ENCODE measurements at regions not wholly inside any gene's neighbourhood (a gene's known extent, or its start where the extent isn't known, plus 50 kb on each side); places are given as distances from the start of the nearest gene placed in this dataset.
"Not testable (repeated sequence)": the region's sequence is repeated elsewhere in the genome, so short reads cannot be mapped to it uniquely, and the experiment has no call there.

DNA sequence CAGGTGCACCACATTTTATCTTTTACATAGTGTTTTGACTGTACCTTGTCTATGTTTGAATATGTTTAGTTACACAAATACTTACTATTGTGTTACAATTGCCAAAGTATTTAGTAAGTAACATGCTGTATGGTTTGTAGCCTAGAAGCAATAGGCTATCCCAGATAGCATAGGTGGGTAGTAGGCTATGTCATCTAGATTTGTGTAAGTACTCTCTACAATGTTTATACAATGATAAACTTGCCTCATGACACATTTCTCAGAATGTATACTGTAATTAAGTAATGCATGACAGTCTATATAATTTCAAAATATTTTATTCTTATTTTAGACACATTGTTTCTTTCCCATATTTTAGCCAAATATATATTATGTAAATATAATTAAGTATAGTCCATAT, 836.8 kb upstream of the CDH9 start:
- DNase-seq (ENCODE audit: low read depth in 3 of 3, low spot score in 2 of 3) = no peak

- DNase-seq (ENCODE audit: low read depth in 3 of 3, low spot score in 2 of 3) = no peak
Observed at GRCh38 chr5:27868292-27868691, 829.9 kb upstream of the CDH9 start.

- DNase-seq (ENCODE audit: low read depth in 3 of 3, low spot score in 2 of 3) = no peak
Observed at GRCh38 chr5:27855491-27855890, 817.1 kb upstream of the CDH9 start.

GRCh38 chr5:27854243-27854852, 816.0 kb upstream of the CDH9 start:
- no peak for DNase-seq (ENCODE audit: low read depth in 3 of 3, low spot score in 2 of 3)

GRCh38 chr5:27845248-27845647, 806.9 kb upstream of the CDH9 start:
- no peak for DNase-seq (ENCODE audit: low read depth in 3 of 3, low spot score in 2 of 3)

DNA sequence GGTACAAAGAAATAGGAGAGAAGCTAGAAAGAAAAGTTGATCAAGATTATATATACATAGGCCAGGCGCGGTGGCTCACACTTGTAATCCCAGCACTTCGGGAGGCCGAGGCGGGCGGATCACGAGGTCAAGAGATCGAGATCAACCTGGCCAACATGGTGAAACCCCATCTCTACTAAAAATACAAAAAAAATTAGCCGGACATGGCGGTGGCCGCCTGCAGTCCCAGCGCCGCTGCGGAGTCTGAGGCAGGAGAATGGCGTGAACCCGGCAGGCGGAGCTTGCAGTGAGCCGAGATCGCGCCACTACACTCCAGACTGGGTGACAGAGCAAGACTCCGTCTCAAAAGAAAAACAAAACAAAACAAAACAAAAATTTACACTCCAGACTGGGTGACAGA, 798.3 kb upstream of the CDH9 start:
- DNase-seq (ENCODE audit: low read depth in 3 of 3, low spot score in 2 of 3) = not testable (repeated sequence)

GRCh38 chr5:27832886-27833285, 794.5 kb upstream of the CDH9 start:
- DNase-seq (ENCODE audit: low read depth in 3 of 3, low spot score in 2 of 3) = no peak

DNA sequence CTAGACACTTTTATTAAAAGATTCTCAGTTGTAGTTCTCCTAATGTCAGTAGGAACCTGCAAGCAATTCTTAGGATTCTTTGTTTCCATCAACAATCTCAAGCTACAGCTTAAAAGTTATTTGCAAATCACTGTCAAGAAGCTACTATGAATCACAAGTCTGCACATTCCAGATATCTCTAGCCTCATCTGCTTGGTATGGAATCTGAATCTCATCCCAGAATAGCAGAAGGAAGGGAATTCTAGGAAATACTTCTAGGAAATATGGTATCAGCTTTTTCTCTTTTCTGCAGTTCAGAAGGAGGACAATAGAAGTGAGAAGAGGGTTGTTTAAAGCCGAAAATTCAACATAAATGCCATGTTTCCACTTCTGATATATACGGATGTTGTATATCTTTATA, 792.2 kb upstream of the CDH9 start:
- no peak for DNase-seq (ENCODE audit: low read depth in 3 of 3, low spot score in 2 of 3)

- DNase-seq (ENCODE audit: low read depth in 3 of 3, low spot score in 2 of 3) = no peak
Observed at GRCh38 chr5:27821681-27822080, 783.3 kb upstream of the CDH9 start.

GRCh38 chr5:27818888-27819287, 780.5 kb upstream of the CDH9 start:
- DNase-seq (ENCODE audit: low read depth in 3 of 3, low spot score in 2 of 3) = no peak

- DNase-seq (ENCODE audit: low read depth in 3 of 3, low spot score in 2 of 3) = no peak
Observed at GRCh38 chr5:27814983-27815382, 776.6 kb upstream of the CDH9 start.

GRCh38 chr5:27814286-27814685, 775.9 kb upstream of the CDH9 start:
- no peak for DNase-seq (ENCODE audit: low read depth in 3 of 3, low spot score in 2 of 3)

DNA sequence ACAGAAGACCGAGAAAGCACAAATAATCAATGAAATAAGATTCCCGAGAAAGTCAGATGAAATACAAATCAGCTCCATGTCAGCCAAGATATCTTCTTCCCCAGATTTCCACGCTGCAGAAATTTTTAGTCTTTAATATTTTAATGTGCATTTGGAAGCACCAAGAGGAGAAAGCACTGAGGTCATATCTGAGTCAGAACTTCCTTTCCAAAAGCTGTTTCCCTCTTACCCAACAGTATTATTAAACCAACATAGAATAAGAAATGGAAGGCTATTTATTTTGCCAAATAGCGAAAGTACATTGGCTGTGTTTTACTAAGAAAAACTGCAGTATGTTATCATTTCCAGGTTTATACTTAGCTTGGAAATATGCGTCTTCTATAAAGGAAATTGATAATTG, 772.1 kb upstream of the CDH9 start:
- no peak for DNase-seq (ENCODE audit: low read depth in 3 of 3, low spot score in 2 of 3)

GRCh38 chr5:27797220-27797619, 758.8 kb upstream of the CDH9 start:
- no peak for DNase-seq (ENCODE audit: low read depth in 3 of 3, low spot score in 2 of 3)

- DNase-seq (ENCODE audit: low read depth in 3 of 3, low spot score in 2 of 3) = no peak
Observed at GRCh38 chr5:27788184-27788583, 749.8 kb upstream of the CDH9 start.

DNA sequence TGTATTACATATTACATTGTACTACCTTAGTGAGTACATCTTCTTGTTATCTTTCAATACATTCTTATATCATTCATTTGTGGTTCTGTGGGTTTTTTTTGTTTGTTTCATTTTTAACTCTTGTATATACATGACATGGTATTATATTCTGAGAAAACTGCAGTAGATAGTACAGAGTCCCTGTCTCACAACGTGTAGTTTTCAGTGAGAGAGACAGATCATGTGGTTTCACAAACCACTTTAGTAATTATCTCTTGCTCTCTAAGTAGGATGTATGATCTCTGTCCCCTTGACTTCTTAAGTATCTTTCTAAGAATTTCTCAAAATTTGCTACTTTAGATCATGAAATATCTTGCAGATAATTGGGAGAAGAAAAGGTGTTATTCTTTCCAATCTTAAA, 745.9 kb upstream of the CDH9 start:
- DNase-seq (ENCODE audit: low read depth in 3 of 3, low spot score in 2 of 3) = no peak

GRCh38 chr5:27778121-27778520, 739.7 kb upstream of the CDH9 start:
- no peak for DNase-seq (ENCODE audit: low read depth in 3 of 3, low spot score in 2 of 3)

GRCh38 chr5:27773636-27774035, 735.2 kb upstream of the CDH9 start:
- no peak for DNase-seq (ENCODE audit: low read depth in 3 of 3, low spot score in 2 of 3)

DNA sequence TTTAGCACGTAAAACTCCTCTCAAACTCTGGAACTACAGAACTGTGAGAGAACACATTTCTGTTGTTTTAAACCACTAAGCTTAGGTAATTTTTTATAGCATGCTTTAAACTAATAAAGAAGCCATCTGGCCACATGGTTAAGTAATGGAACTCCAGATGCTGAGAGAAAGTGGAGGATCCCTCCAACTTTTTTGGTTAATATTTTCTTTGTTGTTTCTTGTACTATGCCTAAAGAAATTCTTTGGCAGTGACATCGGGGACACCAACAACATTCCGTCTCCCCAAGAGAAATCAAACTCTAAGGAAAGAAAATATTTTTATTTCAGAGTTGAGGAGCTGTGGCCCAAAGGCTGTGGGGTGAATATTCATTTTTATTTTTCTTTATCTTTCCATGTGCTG, 734.8 kb upstream of the CDH9 start:
- no peak for DNase-seq (ENCODE audit: low read depth in 3 of 3, low spot score in 2 of 3)

DNA sequence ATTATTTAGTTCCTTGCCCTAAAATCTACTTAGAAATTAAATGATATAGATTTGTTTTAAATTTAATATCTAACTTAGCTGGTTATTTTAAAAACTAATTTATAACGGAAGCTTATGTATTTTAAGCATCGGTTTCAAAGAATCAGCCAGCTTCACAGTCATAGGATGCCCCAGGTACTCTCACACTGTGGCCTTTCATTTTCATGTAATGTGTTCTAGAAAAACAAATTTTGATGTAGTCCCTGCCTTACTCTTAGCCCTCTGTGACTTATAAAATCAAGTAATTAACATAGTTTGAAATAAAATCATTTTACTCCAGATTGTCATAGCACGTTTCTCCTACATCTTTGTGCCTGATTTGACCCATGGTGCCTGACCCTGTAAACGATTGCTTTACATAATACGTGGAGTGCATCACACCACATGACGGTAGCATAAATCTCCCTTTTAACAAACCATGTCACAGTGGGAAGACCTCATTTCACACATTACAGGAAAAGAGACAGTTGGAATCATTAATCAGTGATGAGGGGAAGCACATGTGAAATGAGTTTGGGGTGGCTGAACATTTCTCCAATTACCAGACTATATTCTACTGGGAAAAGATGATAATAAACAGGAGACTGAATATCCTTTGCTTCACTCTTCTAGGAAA, 731.5 kb upstream of the CDH9 start:
- no peak for DNase-seq (ENCODE audit: low read depth in 3 of 3, low spot score in 2 of 3)

- no peak for DNase-seq (ENCODE audit: low read depth in 3 of 3, low spot score in 2 of 3)
Observed at GRCh38 chr5:27748847-27749246, 710.5 kb upstream of the CDH9 start.

- not testable (repeated sequence) for DNase-seq (ENCODE audit: low read depth in 3 of 3, low spot score in 2 of 3)
Observed at GRCh38 chr5:27743383-27743979, 705.1 kb upstream of the CDH9 start.
